ENCODE measurements at regions not wholly inside any gene's neighbourhood (a gene's known extent, or its start where the extent isn't known, plus 50 kb on each side); places are given as distances from the start of the nearest gene placed in this dataset.

DNA sequence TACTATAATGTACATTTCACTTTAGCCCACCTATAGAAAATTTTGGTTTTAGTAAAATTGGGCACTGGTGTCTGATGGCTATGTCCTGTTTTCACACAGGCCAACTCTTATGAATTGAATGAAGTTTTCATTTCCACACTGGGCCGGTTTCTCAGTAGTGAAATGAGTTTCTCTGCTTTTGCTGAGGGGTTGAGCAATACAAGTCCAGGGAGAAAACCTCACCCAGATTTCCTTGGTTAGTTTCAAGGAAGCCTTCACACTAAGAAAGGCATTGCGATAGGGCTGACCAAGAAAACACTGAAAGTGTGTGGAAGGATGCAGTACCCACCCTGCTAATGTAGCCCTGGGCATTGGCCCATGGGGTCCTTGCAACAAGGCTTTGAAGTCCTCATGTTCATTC, 331.5 kb upstream of the CFAP20DC start:
- H3K9ac ChIP-seq (ENCODE audit: low read depth in 1 of 2, low read length in 2 of 2): no peak overlapping the region
- H3K36me3 ChIP-seq (ENCODE audit: control insufficient read depth in 4 of 4, insufficient read depth in 3 of 4, low read depth in 1 of 4, low read length in 3 of 4): no peaks in the 10 kb centered on the region
- 81% methylated on average over 2 of the region's 2 CpGs for WGBS
- no peak overlapping the region for H3K4me3 ChIP-seq (ENCODE audit: low read depth in 1 of 3, low read length in 3 of 3)
- TF ChIP-seq EGR1 (IDR thresholded peaks at IDR 0.05; ENCODE audit: low read depth in 2 of 2) (no peak), JUND (IDR thresholded peaks at IDR 0.05) (no peak), RAD21 (IDR thresholded peaks at IDR 0.05) (no peak), HNF4A (conservative IDR thresholded peaks at IDR 0.05) (no peak), RXRA (IDR thresholded peaks at IDR 0.05) (no peak), FOXA2 (IDR thresholded peaks at IDR 0.05) (no peak), HNF4G (IDR thresholded peaks at IDR 0.05) (no peak), YY1 (IDR thresholded peaks at IDR 0.05) (no peak), SP1 (IDR thresholded peaks at IDR 0.05) (no peak), GABPA (IDR thresholded peaks at IDR 0.05 in 1 of 2, conservative IDR thresholded peaks at IDR 0.05 in 1 of 2) (no peak)
- TF ChIP-seq, protein P1, sequence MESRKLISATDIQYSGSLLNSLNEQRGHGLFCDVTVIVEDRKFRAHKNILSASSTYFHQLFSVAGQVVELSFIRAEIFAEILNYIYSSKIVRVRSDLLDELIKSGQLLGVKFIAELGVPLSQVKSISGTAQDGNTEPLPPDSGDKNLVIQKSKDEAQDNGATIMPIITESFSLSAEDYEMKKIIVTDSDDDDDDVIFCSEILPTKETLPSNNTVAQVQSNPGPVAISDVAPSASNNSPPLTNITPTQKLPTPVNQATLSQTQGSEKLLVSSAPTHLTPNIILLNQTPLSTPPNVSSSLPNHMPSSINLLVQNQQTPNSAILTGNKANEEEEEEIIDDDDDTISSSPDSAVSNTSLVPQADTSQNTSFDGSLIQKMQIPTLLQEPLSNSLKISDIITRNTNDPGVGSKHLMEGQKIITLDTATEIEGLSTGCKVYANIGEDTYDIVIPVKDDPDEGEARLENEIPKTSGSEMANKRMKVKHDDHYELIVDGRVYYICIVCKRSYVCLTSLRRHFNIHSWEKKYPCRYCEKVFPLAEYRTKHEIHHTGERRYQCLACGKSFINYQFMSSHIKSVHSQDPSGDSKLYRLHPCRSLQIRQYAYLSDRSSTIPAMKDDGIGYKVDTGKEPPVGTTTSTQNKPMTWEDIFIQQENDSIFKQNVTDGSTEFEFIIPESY (IDR thresholded peaks at IDR 0.05): no peak
- TF ChIP-seq, protein P2, sequence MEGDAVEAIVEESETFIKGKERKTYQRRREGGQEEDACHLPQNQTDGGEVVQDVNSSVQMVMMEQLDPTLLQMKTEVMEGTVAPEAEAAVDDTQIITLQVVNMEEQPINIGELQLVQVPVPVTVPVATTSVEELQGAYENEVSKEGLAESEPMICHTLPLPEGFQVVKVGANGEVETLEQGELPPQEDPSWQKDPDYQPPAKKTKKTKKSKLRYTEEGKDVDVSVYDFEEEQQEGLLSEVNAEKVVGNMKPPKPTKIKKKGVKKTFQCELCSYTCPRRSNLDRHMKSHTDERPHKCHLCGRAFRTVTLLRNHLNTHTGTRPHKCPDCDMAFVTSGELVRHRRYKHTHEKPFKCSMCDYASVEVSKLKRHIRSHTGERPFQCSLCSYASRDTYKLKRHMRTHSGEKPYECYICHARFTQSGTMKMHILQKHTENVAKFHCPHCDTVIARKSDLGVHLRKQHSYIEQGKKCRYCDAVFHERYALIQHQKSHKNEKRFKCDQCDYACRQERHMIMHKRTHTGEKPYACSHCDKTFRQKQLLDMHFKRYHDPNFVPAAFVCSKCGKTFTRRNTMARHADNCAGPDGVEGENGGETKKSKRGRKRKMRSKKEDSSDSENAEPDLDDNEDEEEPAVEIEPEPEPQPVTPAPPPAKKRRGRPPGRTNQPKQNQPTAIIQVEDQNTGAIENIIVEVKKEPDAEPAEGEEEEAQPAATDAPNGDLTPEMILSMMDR (IDR thresholded peaks at IDR 0.05; ENCODE audit: low read depth, low read length, missing input control): no peak
- TF ChIP-seq, protein P3, sequence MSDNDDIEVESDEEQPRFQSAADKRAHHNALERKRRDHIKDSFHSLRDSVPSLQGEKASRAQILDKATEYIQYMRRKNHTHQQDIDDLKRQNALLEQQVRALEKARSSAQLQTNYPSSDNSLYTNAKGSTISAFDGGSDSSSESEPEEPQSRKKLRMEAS (IDR thresholded peaks at IDR 0.05): no peak
- no peaks in the 10 kb centered on the region for H3K9me3 ChIP-seq (ENCODE audit: control insufficient read depth in 4 of 4, low read length in 3 of 4)
- DNase-seq (ENCODE audit: low spot score): no peak
- no peaks in the 10 kb centered on the region for H3K4me1 ChIP-seq (ENCODE audit: control insufficient read depth in 4 of 4, insufficient read depth in 4 of 4, low read length in 3 of 4)
- H3K27me3 ChIP-seq (ENCODE audit: control insufficient read depth in 4 of 4, insufficient read depth in 4 of 4, low read length in 3 of 4): no peaks in the 10 kb centered on the region
- no peak overlapping the region for H3K27ac ChIP-seq (ENCODE audit: low read depth in 1 of 2, low read length in 2 of 2)

GRCh38 chr3:59380146-59380545, 330.3 kb upstream of the CFAP20DC start:
- Histone ChIP-seq H3K27me3 (ENCODE audit: control insufficient read depth in 4 of 4, insufficient read depth in 4 of 4, low read length in 3 of 4) (no peaks in the 10 kb centered on the region), H3K9me3 (ENCODE audit: control insufficient read depth in 4 of 4, low read length in 3 of 4) (no peaks in the 10 kb centered on the region), H3K9ac (ENCODE audit: low read depth in 1 of 2, low read length in 2 of 2) (no peak overlapping the region), H3K4me1 (ENCODE audit: control insufficient read depth in 4 of 4, insufficient read depth in 4 of 4, low read length in 3 of 4) (no peaks in the 10 kb centered on the region), H3K4me3 (ENCODE audit: low read depth in 1 of 3, low read length in 3 of 3) (no peak overlapping the region), H3K36me3 (ENCODE audit: control insufficient read depth in 4 of 4, insufficient read depth in 3 of 4, low read depth in 1 of 4, low read length in 3 of 4) (no peaks in the 10 kb centered on the region), H3K27ac (ENCODE audit: low read depth in 1 of 2, low read length in 2 of 2) (no peak overlapping the region)
- DNase-seq (ENCODE audit: low spot score): no peak
- TF ChIP-seq GABPA (IDR thresholded peaks at IDR 0.05 in 1 of 2, conservative IDR thresholded peaks at IDR 0.05 in 1 of 2): no peak
- no peak for TF ChIP-seq ATF3 (IDR thresholded peaks at IDR 0.05)
- TF ChIP-seq HNF4G (IDR thresholded peaks at IDR 0.05): no peak
- no peak for TF ChIP-seq JUND (IDR thresholded peaks at IDR 0.05)
- no peak for TF ChIP-seq FOXA1 (IDR thresholded peaks at IDR 0.05)
- TF ChIP-seq, protein P2 (IDR thresholded peaks at IDR 0.05; ENCODE audit: low read depth, low read length, missing input control): no peak
- TF ChIP-seq, protein P1 (IDR thresholded peaks at IDR 0.05): no peak
- no peak for TF ChIP-seq TAF1 (conservative IDR thresholded peaks at IDR 0.05)
- TF ChIP-seq RXRA (IDR thresholded peaks at IDR 0.05): no peak
- no peak for TF ChIP-seq RAD21 (IDR thresholded peaks at IDR 0.05)
- TF ChIP-seq, protein P3 (IDR thresholded peaks at IDR 0.05): no peak
- TF ChIP-seq FOXA2 (IDR thresholded peaks at IDR 0.05): no peak
- TF ChIP-seq SP1 (IDR thresholded peaks at IDR 0.05): no peak
- TF ChIP-seq EGR1 (IDR thresholded peaks at IDR 0.05; ENCODE audit: low read depth in 2 of 2): no peak
- no peak for TF ChIP-seq HNF4A (conservative IDR thresholded peaks at IDR 0.05)
